ENCODE measurements at regions not wholly inside any gene's neighbourhood (a gene's known extent, or its start where the extent isn't known, plus 50 kb on each side); places are given as distances from the start of the nearest gene placed in this dataset. TPM values are rescaled to one million over a fixed set of nuclear protein-coding genes. Genes with fewer than 3 reads are reported as not detected.

DNA sequence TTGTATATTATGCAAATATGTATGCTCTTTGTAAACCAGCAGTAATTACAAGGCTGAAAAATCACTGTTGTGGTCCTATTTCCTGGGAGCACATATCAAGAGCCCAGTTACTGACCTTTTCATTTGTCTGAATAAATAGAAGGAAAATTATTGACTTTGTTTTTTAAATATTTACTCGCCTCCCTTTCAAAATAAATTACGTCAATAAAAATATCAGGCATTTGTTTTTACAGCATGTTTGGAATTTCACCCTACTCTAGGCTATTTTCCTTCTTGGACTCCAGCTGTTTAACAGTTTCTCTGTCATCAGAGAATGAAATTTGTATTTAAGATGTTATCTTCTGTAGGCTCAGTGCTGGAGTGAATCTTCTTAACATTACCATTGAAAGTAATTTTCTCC is 59.9 kb upstream of the LRATD1 start:
- H3K4me3 Mint-ChIP-seq = no peak overlapping the region
- no peaks in the 10 kb centered on the region for H3K27me3 Mint-ChIP-seq
- Histone ChIP-seq H4K20me1 (ENCODE audit: control insufficient read depth, insufficient read depth, low read length, poor library complexity, severe bottlenecking) (no peaks in the 10 kb centered on the region), H2AFZ (ENCODE audit: insufficient read depth, low read depth, low read length, poor library complexity, severe bottlenecking) (no peak overlapping the region), H3K4me3 (ENCODE audit: control extremely low read depth in 1 of 5, extremely low read depth in 1 of 5, insufficient read depth in 1 of 5, low read depth in 2 of 5, low read length in 4 of 5) (no peak overlapping the region), H3K27me3 (replicated peaks in 1 of 4; ENCODE audit: control extremely low read depth in 1 of 4, control insufficient read depth in 3 of 4, insufficient read depth in 4 of 4, low read length in 3 of 4) (no peaks in the 10 kb centered on the region), H3K27ac (ENCODE audit: low read length in 2 of 2) (no peak overlapping the region), H3K4me2 (replicated peaks; ENCODE audit: low read depth, low read length, poor library complexity, severe bottlenecking) (no peak overlapping the region), H3K9me3 (ENCODE audit: control extremely low read depth in 1 of 3, control insufficient read depth in 2 of 3, insufficient read depth in 1 of 3, low read length in 2 of 3) (peaks cover 0 to 4% (median 0%) of the 10 kb centered on the region in 3 donors), H3K9ac (ENCODE audit: low read length) (no peak overlapping the region), H3K36me3 (replicated peaks in 1 of 2; ENCODE audit: control extremely low read depth in 1 of 2, control insufficient read depth in 1 of 2, extremely low read depth in 1 of 2, insufficient read depth in 2 of 2, low read length in 1 of 2) (no peaks in the 10 kb centered on the region), H3K79me2 (ENCODE audit: control insufficient read depth, insufficient read depth, low read length) (no peaks in the 10 kb centered on the region), H3K4me1 (ENCODE audit: control insufficient read depth in 2 of 2, insufficient read depth in 2 of 2, low read length in 2 of 2) (no peaks in the 10 kb centered on the region)
- CTCF ChIA-PET = no interaction called here
- DNase-seq (no peak), ATAC-seq (ENCODE audit: low read depth) (no peak)
- H3K27ac Mint-ChIP-seq = no peak overlapping the region
- POLR2A ChIA-PET = no interaction called here
- TF ChIP-seq CTCF (IDR thresholded peaks at IDR 0.05) = no peak
- no peak for TF ChIP-seq EZH2 (IDR thresholded peaks at IDR 0.05; ENCODE audit: borderline replicate concordance, insufficient read depth, low read depth, low read length, poor library complexity, severe bottlenecking)
- no CpG with 5 or more reads among the region's 2 CpGs for WGBS (ENCODE audit: insufficient coverage)
- no peaks in the 10 kb centered on the region for H3K4me1 Mint-ChIP-seq
- intact Hi-C loops (cut with micrococcal nuclease) = no loop called here
- peaks cover 2% of the 10 kb centered on the region for H3K9me3 Mint-ChIP-seq (ENCODE audit: insufficient read depth)

GRCh38 chr2:14577843-14578242 is 54.7 kb upstream of the LRATD1 start:
- H3K36me3 ChIP-seq (replicated peaks in 1 of 2; ENCODE audit: control extremely low read depth in 1 of 2, control insufficient read depth in 1 of 2, extremely low read depth in 1 of 2, insufficient read depth in 2 of 2, low read length in 1 of 2) = no peaks in the 10 kb centered on the region
- POLR2A ChIA-PET = no interaction called here
- Mint-ChIP-seq H3K27ac (no peak overlapping the region), H3K4me1 (no peaks in the 10 kb centered on the region), H3K9me3 (ENCODE audit: insufficient read depth) (peaks cover 2% of the 10 kb centered on the region), H3K27me3 (no peaks in the 10 kb centered on the region), H3K4me3 (no peak overlapping the region)
- no peaks in the 10 kb centered on the region for H4K20me1 ChIP-seq (ENCODE audit: control insufficient read depth, insufficient read depth, low read length, poor library complexity, severe bottlenecking)
- 87% methylated on average over 3 of the region's 4 CpGs for WGBS (ENCODE audit: insufficient coverage)
- H3K79me2 ChIP-seq (ENCODE audit: control insufficient read depth, insufficient read depth, low read length) = no peaks in the 10 kb centered on the region
- TF ChIP-seq CTCF (IDR thresholded peaks at IDR 0.05) (no peak), EZH2 (IDR thresholded peaks at IDR 0.05; ENCODE audit: borderline replicate concordance, insufficient read depth, low read depth, low read length, poor library complexity, severe bottlenecking) (no peak)
- intact Hi-C loops (cut with micrococcal nuclease) = no loop called here
- H3K9me3 ChIP-seq (ENCODE audit: control extremely low read depth in 1 of 3, control insufficient read depth in 2 of 3, insufficient read depth in 1 of 3, low read length in 2 of 3) = peaks cover 0 to 4% (median 0%) of the 10 kb centered on the region in 3 donors
- CTCF ChIA-PET = no interaction called here
- H3K27me3 ChIP-seq (replicated peaks in 1 of 4; ENCODE audit: control extremely low read depth in 1 of 4, control insufficient read depth in 3 of 4, insufficient read depth in 4 of 4, low read length in 3 of 4) = no peaks in the 10 kb centered on the region
- H3K27ac ChIP-seq (ENCODE audit: low read length in 2 of 2) = no peak overlapping the region
- no peak overlapping the region for H3K4me2 ChIP-seq (replicated peaks; ENCODE audit: low read depth, low read length, poor library complexity, severe bottlenecking)
- DNase-seq (no peak), ATAC-seq (ENCODE audit: low read depth) (no peak)
- no peak overlapping the region for H3K9ac ChIP-seq (ENCODE audit: low read length)
- H2AFZ ChIP-seq (ENCODE audit: insufficient read depth, low read depth, low read length, poor library complexity, severe bottlenecking) = no peak overlapping the region
- no peak overlapping the region for H3K4me3 ChIP-seq (ENCODE audit: control extremely low read depth in 1 of 5, extremely low read depth in 1 of 5, insufficient read depth in 1 of 5, low read depth in 2 of 5, low read length in 4 of 5)
- H3K4me1 ChIP-seq (ENCODE audit: control insufficient read depth in 2 of 2, insufficient read depth in 2 of 2, low read length in 2 of 2) = no peaks in the 10 kb centered on the region

Small RNA genes lying in the stretch of these regions (small RNA-seq; reads per million reads assigned to genes)
- gene RF00017 (ENCODE audit: insufficient read length, low read depth, low replicate concordance) (not detected), gene RNU6-1288P (ENCODE audit: insufficient read length, low read depth, low replicate concordance) (not detected)

All from B cell (primary cell).